T-helper 9 cell (primary cell): ENCODE measurements at regions not wholly inside any gene's neighbourhood (a gene's known extent, or its start where the extent isn't known, plus 50 kb on each side); places are given as distances from the start of the nearest gene placed in this dataset.
"Not testable (repeated sequence)": the region's sequence is repeated elsewhere in the genome, so short reads cannot be mapped to it uniquely, and the experiment has no call there.

Experiments
- DNase-seq: peaks from one replicate; pipeline ENCODE4 v3.0.0-alpha.2; 2020

- DNase-seq, result no peak
These were observed 144.3 kb downstream of the FCRL5 start for GRCh38 chr1:157407917-157408525.

- no peak for DNase-seq
These were observed 144.9 kb downstream of the FCRL5 start for GRCh38 chr1:157407367-157407766.

GRCh38 chr1:157405662-157406061 is 146.7 kb downstream of the FCRL5 start:
- no peak for DNase-seq

GRCh38 chr1:157404614-157405013 is 147.7 kb downstream of the FCRL5 start:
- DNase-seq, result no peak

- DNase-seq, result no peak
These were observed 148.2 kb downstream of the FCRL5 start for GRCh38 chr1:157404063-157404501.

- DNase-seq, result no peak
These were observed 148.7 kb downstream of the FCRL5 start for GRCh38 chr1:157403608-157404007.

- no peak for DNase-seq
These were observed 149.1 kb downstream of the FCRL5 start for GRCh38 chr1:157403203-157403602.

- DNase-seq, result no peak
These were observed 151.5 kb downstream of the FCRL5 start for GRCh38 chr1:157400766-157401165.

GRCh38 chr1:157399984-157400382 is 152.3 kb downstream of the FCRL5 start:
- DNase-seq, result no peak

- DNase-seq, result no peak
These were observed 152.9 kb downstream of the FCRL5 start for GRCh38 chr1:157399343-157399983.

GRCh38 chr1:157390651-157391050 is 161.7 kb downstream of the FCRL5 start:
- no peak for DNase-seq

- DNase-seq, result no peak
These were observed 164.3 kb downstream of the FCRL5 start for GRCh38 chr1:157388057-157388456.

GRCh38 chr1:157384258-157384657 is 168.1 kb downstream of the FCRL5 start:
- DNase-seq, result no peak

- DNase-seq, result no peak
These were observed 170.0 kb downstream of the FCRL5 start for GRCh38 chr1:157382351-157382750.

GRCh38 chr1:157380523-157380922 is 171.8 kb downstream of the FCRL5 start:
- DNase-seq, result no peak

GRCh38 chr1:157377280-157377713 is 175.0 kb downstream of the FCRL5 start:
- not testable (repeated sequence) for DNase-seq

GRCh38 chr1:157376681-157377080 is 175.6 kb downstream of the FCRL5 start:
- no peak for DNase-seq

GRCh38 chr1:157372311-157372710 is 180.0 kb downstream of the FCRL5 start:
- not testable (repeated sequence) for DNase-seq

- no peak for DNase-seq
These were observed 180.5 kb downstream of the FCRL5 start for GRCh38 chr1:157371826-157372225.

GRCh38 chr1:157371221-157371620 is 181.1 kb downstream of the FCRL5 start:
- DNase-seq, result no peak

GRCh38 chr1:157370698-157371097 is 181.6 kb downstream of the FCRL5 start:
- DNase-seq, result no peak

- no peak for DNase-seq
These were observed 182.3 kb downstream of the FCRL5 start for GRCh38 chr1:157369808-157370521.

- not testable (repeated sequence) for DNase-seq
These were observed 183.4 kb downstream of the FCRL5 start for GRCh38 chr1:157368941-157369340.

GRCh38 chr1:157368363-157368762 is 184.0 kb downstream of the FCRL5 start:
- DNase-seq, result no peak
